ENCODE measurements at regions not wholly inside any gene's neighbourhood (a gene's known extent, or its start where the extent isn't known, plus 50 kb on each side); places are given as distances from the start of the nearest gene placed in this dataset.
"Not testable (repeated sequence)": the region's sequence is repeated elsewhere in the genome, so short reads cannot be mapped to it uniquely, and the experiment has no call there.

DNA sequence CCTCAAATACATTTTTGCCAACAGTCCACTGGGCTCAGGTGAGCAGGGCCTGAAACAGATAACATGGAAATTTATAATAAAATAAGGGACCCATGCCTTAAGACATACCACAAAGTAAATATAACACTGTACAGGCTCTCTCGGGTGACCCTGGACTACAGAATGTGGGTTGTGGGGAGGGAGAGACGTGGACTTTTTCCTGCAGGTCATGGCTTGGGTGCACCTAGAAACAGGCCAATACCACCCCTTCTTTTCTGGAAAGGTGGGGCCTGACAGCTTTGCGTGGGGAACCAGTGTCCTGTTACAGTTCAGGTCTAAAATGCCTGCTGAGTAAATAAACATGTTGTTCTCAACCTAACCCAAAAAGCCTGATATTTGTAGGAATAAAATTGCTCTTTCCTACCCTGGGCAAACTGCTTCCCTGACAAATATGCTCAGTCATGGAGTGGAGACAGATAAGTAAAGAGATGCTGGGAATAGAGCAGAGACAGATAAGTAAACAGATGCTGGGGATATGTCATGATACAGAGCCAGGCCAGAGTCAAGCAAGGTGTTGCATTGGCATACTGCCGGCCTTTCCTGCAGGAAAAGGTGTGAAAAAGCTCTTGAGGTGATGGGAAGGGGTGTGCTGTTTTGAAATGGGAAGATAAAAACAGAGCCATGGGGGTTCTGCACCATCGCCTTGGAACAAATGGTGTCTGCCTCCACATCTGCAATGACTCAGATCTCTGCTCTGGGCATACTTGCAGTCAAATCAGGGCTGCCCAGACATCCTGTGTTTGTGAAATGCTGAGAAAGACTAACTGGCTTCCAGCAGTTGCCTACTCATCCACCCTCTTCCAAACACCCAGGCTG is 535.6 kb downstream of the KCNJ18 start:
- TF ChIP-seq EZH2, EZH2phosphoT487 (IDR thresholded peaks at IDR 0.05): not testable (repeated sequence)
- TF ChIP-seq, protein P1, sequence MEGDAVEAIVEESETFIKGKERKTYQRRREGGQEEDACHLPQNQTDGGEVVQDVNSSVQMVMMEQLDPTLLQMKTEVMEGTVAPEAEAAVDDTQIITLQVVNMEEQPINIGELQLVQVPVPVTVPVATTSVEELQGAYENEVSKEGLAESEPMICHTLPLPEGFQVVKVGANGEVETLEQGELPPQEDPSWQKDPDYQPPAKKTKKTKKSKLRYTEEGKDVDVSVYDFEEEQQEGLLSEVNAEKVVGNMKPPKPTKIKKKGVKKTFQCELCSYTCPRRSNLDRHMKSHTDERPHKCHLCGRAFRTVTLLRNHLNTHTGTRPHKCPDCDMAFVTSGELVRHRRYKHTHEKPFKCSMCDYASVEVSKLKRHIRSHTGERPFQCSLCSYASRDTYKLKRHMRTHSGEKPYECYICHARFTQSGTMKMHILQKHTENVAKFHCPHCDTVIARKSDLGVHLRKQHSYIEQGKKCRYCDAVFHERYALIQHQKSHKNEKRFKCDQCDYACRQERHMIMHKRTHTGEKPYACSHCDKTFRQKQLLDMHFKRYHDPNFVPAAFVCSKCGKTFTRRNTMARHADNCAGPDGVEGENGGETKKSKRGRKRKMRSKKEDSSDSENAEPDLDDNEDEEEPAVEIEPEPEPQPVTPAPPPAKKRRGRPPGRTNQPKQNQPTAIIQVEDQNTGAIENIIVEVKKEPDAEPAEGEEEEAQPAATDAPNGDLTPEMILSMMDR (IDR thresholded peaks at IDR 0.05) = not testable (repeated sequence)

All from neural progenitor cell (in vitro differentiated cells).